ENCODE measurements at regions not wholly inside any gene's neighbourhood (a gene's known extent, or its start where the extent isn't known, plus 50 kb on each side); places are given as distances from the start of the nearest gene placed in this dataset.
"Not testable (repeated sequence)": the region's sequence is repeated elsewhere in the genome, so short reads cannot be mapped to it uniquely, and the experiment has no call there.

DNA sequence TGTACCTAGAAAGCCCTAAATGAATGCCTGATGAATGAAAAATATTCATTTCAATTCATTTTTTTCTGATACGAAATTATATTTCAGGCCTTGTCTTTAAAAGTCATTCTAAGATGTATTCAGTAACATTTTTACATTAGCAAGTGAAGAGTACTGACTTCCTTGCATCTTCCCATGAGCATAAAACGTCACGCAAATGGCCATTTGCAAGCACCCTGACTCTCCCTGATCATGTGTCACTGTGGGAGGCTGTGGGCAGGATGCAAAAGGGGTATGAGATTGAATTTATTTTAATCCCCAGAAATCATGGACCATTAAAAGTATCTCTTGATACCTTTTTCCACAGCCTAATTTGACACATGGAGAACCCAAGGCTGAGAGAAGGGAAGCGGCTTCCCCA, 105.0 kb downstream of the BDH1 start:
- Mint-ChIP-seq H3K27me3 (ENCODE audit: low read depth) (peaks cover 21% of the 10 kb centered on the region), H3K4me1 (peaks cover 12% of the 10 kb centered on the region), H3K9me3 (no peaks in the 10 kb centered on the region), H3K36me3 (ENCODE audit: low read depth) (no peaks in the 10 kb centered on the region), H3K27ac (ENCODE audit: unreplicated experiment) (no peak overlapping the region), H3K4me3 (no peak overlapping the region)
- TF ChIP-seq, protein P1, sequence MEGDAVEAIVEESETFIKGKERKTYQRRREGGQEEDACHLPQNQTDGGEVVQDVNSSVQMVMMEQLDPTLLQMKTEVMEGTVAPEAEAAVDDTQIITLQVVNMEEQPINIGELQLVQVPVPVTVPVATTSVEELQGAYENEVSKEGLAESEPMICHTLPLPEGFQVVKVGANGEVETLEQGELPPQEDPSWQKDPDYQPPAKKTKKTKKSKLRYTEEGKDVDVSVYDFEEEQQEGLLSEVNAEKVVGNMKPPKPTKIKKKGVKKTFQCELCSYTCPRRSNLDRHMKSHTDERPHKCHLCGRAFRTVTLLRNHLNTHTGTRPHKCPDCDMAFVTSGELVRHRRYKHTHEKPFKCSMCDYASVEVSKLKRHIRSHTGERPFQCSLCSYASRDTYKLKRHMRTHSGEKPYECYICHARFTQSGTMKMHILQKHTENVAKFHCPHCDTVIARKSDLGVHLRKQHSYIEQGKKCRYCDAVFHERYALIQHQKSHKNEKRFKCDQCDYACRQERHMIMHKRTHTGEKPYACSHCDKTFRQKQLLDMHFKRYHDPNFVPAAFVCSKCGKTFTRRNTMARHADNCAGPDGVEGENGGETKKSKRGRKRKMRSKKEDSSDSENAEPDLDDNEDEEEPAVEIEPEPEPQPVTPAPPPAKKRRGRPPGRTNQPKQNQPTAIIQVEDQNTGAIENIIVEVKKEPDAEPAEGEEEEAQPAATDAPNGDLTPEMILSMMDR (conservative IDR thresholded peaks at IDR 0.05), result no peak
- DNase-seq (ENCODE audit: low read depth, low spot score), result no peak

DNA sequence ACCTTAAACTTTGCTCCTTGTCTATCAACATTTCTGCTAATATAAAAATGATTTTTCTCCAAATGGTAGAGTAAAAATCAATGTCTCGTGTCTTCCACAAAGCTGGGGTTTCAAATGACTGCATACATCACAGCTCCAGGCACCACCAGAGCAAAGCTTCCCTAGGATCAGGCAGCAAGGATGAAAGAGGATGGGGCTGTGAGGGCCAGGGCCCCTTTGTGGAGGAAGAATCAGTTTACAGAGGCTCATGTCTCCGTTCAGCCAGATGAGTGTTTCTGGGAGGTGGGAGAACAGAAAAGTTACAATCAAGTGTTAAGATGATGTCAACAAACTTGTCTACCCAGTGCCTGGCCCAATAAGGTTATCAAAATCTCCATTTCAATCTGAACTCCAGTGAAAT, 105.5 kb downstream of the BDH1 start:
- peaks cover 9% of the 10 kb centered on the region for H3K4me1 Mint-ChIP-seq
- H3K36me3 Mint-ChIP-seq (ENCODE audit: low read depth), result no peaks in the 10 kb centered on the region
- peaks cover 16% of the 10 kb centered on the region for H3K27me3 Mint-ChIP-seq (ENCODE audit: low read depth)
- TF ChIP-seq, protein P1 (conservative IDR thresholded peaks at IDR 0.05), result no peak
- DNase-seq (ENCODE audit: low read depth, low spot score), result no peak
- H3K27ac Mint-ChIP-seq (ENCODE audit: unreplicated experiment), result no peak overlapping the region
- H3K4me3 Mint-ChIP-seq, result no peak overlapping the region
- no peaks in the 10 kb centered on the region for H3K9me3 Mint-ChIP-seq

DNA sequence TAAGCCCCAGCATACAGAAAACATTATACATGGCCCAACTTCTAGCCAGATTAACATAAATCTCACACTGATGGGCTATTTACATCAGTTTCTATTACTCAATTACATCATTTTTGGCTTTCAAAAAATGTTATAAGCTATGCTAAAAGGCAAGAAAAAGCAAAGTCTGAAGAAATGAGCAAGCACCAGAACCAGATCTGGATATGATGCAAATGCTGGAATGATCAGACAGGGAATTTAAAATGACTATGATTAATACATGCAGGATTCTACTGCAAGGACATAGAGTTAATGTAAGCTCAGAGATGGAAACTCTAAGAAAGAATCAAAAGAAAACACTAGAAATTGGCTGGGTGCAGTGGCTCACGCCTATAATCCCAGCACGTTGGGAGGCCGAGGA, 106.6 kb downstream of the BDH1 start:
- DNase-seq (ENCODE audit: low read depth, low spot score); H3K27me3 Mint-ChIP-seq (ENCODE audit: low read depth); H3K9me3 Mint-ChIP-seq; H3K27ac Mint-ChIP-seq (ENCODE audit: unreplicated experiment); H3K4me3 Mint-ChIP-seq; H3K36me3 Mint-ChIP-seq (ENCODE audit: low read depth); H3K4me1 Mint-ChIP-seq: not testable (repeated sequence)

DNA sequence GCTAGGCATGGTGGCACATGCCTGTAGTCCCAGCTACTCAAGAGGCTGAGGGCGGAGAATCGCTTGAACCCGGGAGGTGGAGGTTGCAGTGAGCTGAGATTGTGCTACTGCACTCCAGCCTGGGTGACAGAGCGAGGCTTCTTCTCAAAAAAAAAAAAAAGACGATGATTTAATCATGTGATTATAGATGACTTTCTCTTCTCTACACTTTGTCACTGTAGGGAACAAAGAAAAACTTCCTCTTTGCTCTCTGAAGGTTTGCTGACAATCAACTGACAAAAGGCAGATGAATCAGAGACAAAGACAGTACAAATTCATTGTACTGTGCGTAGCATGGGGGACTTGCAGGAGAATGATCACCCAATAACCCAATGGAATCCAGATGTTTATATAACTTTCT, 108.0 kb downstream of the BDH1 start:
- not testable (repeated sequence) for H3K27me3 Mint-ChIP-seq (ENCODE audit: low read depth); H3K4me1 Mint-ChIP-seq; H3K36me3 Mint-ChIP-seq (ENCODE audit: low read depth); DNase-seq (ENCODE audit: low read depth, low spot score); H3K9me3 Mint-ChIP-seq; H3K27ac Mint-ChIP-seq (ENCODE audit: unreplicated experiment); H3K4me3 Mint-ChIP-seq

DNA sequence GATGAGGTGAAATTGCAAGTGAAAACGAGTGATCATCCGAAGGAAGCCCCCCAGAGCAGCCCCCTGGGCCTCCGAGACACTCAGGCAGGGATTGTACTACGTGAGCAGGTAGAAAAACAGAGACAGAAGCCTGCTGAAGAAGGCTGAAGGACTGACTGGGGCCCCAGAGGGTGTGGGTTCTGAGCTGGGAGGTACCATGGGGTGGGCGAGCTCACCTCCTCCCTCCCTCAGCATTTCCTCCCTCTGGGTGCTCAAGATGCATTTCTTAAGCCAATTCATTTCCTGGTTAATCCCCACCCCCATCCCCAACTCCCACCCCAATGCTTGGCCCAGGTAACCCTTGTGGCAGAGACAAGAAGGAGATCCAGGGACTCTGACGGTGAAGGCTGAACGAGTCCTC, 108.7 kb downstream of the BDH1 start:
- Mint-ChIP-seq H3K27me3 (ENCODE audit: low read depth) (no peaks in the 10 kb centered on the region), H3K36me3 (ENCODE audit: low read depth) (no peaks in the 10 kb centered on the region), H3K4me1 (peaks cover 10% of the 10 kb centered on the region), H3K9me3 (no peaks in the 10 kb centered on the region), H3K27ac (ENCODE audit: unreplicated experiment) (no peak overlapping the region), H3K4me3 (no peak overlapping the region)
- no peak for DNase-seq (ENCODE audit: low read depth, low spot score)
- TF ChIP-seq, protein P1 (conservative IDR thresholded peaks at IDR 0.05), result no peak

DNA sequence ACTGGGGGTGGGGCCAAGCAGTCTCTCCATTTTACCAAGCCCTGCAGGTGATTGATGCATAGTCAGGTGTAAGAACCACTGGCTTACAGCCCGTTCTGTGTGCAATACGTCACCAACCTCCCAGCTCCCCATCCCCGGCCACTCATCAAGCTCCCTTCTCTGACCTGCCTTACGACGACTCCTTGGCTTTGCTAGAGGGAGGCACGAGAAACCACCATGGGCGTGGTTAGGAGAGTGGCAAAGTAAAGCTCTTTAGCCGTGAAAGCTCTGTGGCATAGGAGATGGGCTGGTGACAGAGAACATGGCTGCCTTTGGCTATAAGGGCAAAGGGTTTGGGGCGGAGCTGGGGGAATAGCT, 109.1 kb downstream of the BDH1 start:
- H3K27ac Mint-ChIP-seq (ENCODE audit: unreplicated experiment), result no peak overlapping the region
- no peaks in the 10 kb centered on the region for H3K9me3 Mint-ChIP-seq
- H3K4me1 Mint-ChIP-seq, result peaks cover 14% of the 10 kb centered on the region
- no peaks in the 10 kb centered on the region for H3K36me3 Mint-ChIP-seq (ENCODE audit: low read depth)
- no peaks in the 10 kb centered on the region for H3K27me3 Mint-ChIP-seq (ENCODE audit: low read depth)
- DNase-seq (ENCODE audit: low read depth, low spot score), result no peak
- no peak overlapping the region for H3K4me3 Mint-ChIP-seq
- TF ChIP-seq, protein P1 (conservative IDR thresholded peaks at IDR 0.05), result no peak
